DOHH2 (cell line): ENCODE measurements at regions not wholly inside any gene's neighbourhood (a gene's known extent, or its start where the extent isn't known, plus 50 kb on each side); places are given as distances from the start of the nearest gene placed in this dataset.

Source experiments
- H3F3A ChIP-seq: fragments of 200-600 bp; sonication (generic), shearing (Covaris generic); 2 replicates; pipeline ENCODE4 v1.6.0; 2016; ENCODE audit warnings: antibody characterized with exemption, mild to moderate bottlenecking; ENCODE audit not compliant: control insufficient read depth, insufficient read depth
- H3K27ac ChIP-seq: fragments of 200-600 bp; sonication (generic); 2 replicates; pipeline ENCODE4 v1.5.1; 2014; ENCODE audit warnings: low read depth, mild to moderate bottlenecking, low read length, moderate library complexity
- H3K27me3 ChIP-seq: fragments of 200-600 bp; sonication (generic); 2 replicates; pipeline ENCODE4 v1.6.1; 2014; ENCODE audit warnings: mild to moderate bottlenecking, low read length, mixed read lengths; ENCODE audit not compliant: control insufficient read depth
- H3K36me3 ChIP-seq: fragments of 200-600 bp; sonication (generic); 2 replicates; pipeline ENCODE4 v1.6.1; 2014; ENCODE audit warnings: mild to moderate bottlenecking, low read length, moderate library complexity, mixed read lengths; ENCODE audit not compliant: control insufficient read depth
- H3K4me1 ChIP-seq: fragments of 200-600 bp; sonication (generic); 2 replicates; pipeline ENCODE4 v1.6.1; 2014; ENCODE audit warnings: mild to moderate bottlenecking, low read length, mixed read lengths; ENCODE audit not compliant: control insufficient read depth
- H3K4me2 ChIP-seq: fragments of 200-600 bp; sonication (generic); 2 replicates; pipeline ENCODE4 v1.6.0; 2014; ENCODE audit warnings: mild to moderate bottlenecking, low read length, moderate library complexity
- H3K4me3 ChIP-seq: fragments of 200-600 bp; sonication (generic); 2 replicates; pipeline ENCODE4 v1.5.1; 2014; ENCODE audit warnings: mild to moderate bottlenecking, low read length, mixed read lengths
- H3K79me2 ChIP-seq: fragments of 200-600 bp; sonication (generic); 2 replicates; pipeline ENCODE4 v1.6.1; 2014; ENCODE audit warnings: mild to moderate bottlenecking, low read length, mixed read lengths; ENCODE audit not compliant: control insufficient read depth
- H3K9me2 ChIP-seq: fragments of 200-600 bp; sonication (generic); replicated peaks from 2 replicates; pipeline ENCODE4 v1.6.1; 2014; ENCODE audit warnings: mild to moderate bottlenecking, low read length, mixed read lengths; ENCODE audit not compliant: control insufficient read depth
- H3K9me3 ChIP-seq: fragments of 200-600 bp; sonication (generic); 2 replicates; pipeline ENCODE4 v1.6.1; 2014; ENCODE audit warnings: antibody characterized with exemption, low read length, mixed read lengths; ENCODE audit not compliant: control insufficient read depth, insufficient read depth
- H4K20me1 ChIP-seq: fragments of 200-600 bp; sonication (generic); 2 replicates; pipeline ENCODE4 v1.6.0; 2014; ENCODE audit warnings: low read depth, mild to moderate bottlenecking, antibody characterized with exemption, low read length, moderate library complexity; ENCODE audit not compliant: control insufficient read depth, insufficient read depth
- EZH2phosphoT487 ChIP-seq: fragments of 200-600 bp; sonication (generic); IDR thresholded peaks from 2 replicates; pipeline ENCODE4 v1.6.1; 2017; ENCODE audit warnings: borderline replicate concordance, mild to moderate bottlenecking, antibody characterized with exemption, low read length, moderate library complexity, mixed read lengths
- TF ChIP-seq, protein P1 (sequence below): fragments of 200-600 bp; sonication (generic); IDR thresholded peaks from one replicate; pipeline ENCODE4 v1.5.1; 2014; ENCODE audit warnings: antibody characterized with exemption, mild to moderate bottlenecking, low read depth, low read length; ENCODE audit not compliant: poor library complexity, severe bottlenecking

DNA sequence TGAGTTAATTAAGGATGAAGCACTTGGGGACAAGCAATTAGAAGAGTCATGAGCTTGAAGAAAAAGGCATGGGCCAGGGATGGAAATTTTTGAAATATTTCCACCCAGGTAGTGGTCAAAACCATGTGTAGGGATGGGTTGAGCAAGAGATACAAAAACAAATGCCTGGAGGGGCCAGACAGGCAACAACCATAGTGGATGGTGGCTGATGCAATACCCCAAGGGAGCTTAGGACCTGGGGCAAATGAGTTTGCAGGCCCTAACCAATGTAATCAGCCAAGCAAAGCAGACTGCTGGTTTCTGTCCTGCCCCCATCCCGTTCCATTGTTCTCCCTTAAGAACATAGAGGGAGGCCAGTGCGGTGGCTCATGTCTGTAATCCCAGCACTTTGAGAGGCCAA lies 119.1 kb upstream of the FGGY start:
- Histone ChIP-seq H3K27ac (no peak overlapping the region), H3K4me1 (no peaks in the 10 kb centered on the region), H3K79me2 (no peaks in the 10 kb centered on the region), H3K9me3 (no peaks in the 10 kb centered on the region), H3K27me3 (no peaks in the 10 kb centered on the region), H4K20me1 (no peaks in the 10 kb centered on the region), H3K9me2 (no peaks in the 10 kb centered on the region), H3K4me2 (no peak overlapping the region), H3F3A (no peaks in the 10 kb centered on the region), H3K4me3 (no peak overlapping the region), H3K36me3 (no peaks in the 10 kb centered on the region)
- TF ChIP-seq EZH2phosphoT487, result no peak
- TF ChIP-seq, protein P1, sequence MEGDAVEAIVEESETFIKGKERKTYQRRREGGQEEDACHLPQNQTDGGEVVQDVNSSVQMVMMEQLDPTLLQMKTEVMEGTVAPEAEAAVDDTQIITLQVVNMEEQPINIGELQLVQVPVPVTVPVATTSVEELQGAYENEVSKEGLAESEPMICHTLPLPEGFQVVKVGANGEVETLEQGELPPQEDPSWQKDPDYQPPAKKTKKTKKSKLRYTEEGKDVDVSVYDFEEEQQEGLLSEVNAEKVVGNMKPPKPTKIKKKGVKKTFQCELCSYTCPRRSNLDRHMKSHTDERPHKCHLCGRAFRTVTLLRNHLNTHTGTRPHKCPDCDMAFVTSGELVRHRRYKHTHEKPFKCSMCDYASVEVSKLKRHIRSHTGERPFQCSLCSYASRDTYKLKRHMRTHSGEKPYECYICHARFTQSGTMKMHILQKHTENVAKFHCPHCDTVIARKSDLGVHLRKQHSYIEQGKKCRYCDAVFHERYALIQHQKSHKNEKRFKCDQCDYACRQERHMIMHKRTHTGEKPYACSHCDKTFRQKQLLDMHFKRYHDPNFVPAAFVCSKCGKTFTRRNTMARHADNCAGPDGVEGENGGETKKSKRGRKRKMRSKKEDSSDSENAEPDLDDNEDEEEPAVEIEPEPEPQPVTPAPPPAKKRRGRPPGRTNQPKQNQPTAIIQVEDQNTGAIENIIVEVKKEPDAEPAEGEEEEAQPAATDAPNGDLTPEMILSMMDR, result no peak

DNA sequence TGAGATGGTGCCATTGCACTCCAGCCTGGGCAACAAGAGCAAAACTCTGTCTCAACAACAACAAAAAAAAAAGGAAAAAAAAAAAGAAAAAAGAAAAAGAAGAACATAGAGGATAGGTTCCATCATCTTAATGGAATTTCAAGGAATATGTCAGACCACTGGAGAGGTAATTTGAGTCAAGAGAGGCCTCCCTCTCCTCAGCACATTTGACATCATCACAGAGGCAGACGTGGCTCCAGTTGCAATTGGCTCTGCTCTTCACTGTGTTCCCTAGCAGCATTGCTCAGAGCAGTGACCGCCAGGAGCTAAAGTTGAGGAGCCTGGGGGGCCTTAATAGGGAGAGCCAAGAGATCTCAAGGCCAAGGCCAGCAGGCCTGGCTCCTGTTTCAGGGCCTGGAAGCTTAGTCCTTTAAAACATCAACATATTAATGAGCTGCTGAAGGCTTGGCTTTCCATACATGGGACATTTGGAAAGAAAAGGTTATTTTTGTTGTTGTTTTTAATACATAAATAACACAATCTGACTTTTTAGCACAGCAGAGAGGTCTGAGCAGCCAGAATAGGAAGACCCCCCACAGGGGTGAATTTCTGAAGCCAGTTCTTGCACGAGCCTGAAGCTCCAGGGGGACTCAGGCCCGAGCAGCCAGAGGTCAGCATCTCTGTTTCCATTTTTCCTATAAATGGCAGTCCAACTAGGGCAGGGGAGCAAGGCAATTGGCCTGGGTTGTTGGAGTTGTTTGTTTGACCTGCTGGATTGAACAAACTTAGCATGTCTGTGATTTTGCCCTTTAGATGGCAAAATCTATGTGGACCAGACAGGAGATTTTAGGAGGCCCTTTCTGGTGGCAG lies 118.3 kb upstream of the FGGY start:
- Histone ChIP-seq H4K20me1 (no peaks in the 10 kb centered on the region), H3K36me3 (no peaks in the 10 kb centered on the region), H3K27me3 (no peaks in the 10 kb centered on the region), H3F3A (no peaks in the 10 kb centered on the region), H3K9me2 (no peaks in the 10 kb centered on the region), H3K4me2 (no peak overlapping the region), H3K9me3 (no peaks in the 10 kb centered on the region), H3K4me1 (no peaks in the 10 kb centered on the region), H3K27ac (no peak overlapping the region), H3K79me2 (no peaks in the 10 kb centered on the region), H3K4me3 (no peak overlapping the region)
- no peak for TF ChIP-seq EZH2phosphoT487
- TF ChIP-seq, protein P1, result no peak

DNA sequence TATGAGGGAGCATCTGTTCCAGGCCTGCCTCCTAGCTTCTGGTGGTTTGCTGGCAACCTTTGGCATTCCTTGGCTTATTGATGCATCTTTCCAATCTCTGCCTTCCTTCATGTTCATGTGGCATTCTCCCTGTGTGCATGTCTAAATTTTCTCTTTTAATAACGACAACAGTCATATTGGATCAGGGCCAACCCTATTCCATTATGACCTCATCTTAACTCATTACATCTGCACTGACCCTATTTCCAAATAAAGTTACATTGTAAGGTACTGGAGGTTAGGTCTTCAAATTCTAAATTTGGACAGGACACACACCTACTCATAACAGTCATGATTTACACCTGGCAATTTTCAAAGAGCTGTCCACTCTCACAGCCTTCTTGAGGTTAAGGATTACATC lies 117.2 kb upstream of the FGGY start:
- Histone ChIP-seq H3K79me2 (no peaks in the 10 kb centered on the region), H3F3A (no peaks in the 10 kb centered on the region), H3K27me3 (no peaks in the 10 kb centered on the region), H3K4me1 (no peaks in the 10 kb centered on the region), H3K36me3 (no peaks in the 10 kb centered on the region), H3K27ac (no peak overlapping the region), H3K4me3 (no peak overlapping the region), H3K9me2 (no peaks in the 10 kb centered on the region), H3K9me3 (no peaks in the 10 kb centered on the region), H3K4me2 (no peak overlapping the region), H4K20me1 (no peaks in the 10 kb centered on the region)
- TF ChIP-seq, protein P1, result no peak
- TF ChIP-seq EZH2phosphoT487, result no peak
